Glutamatergic neuron (in vitro differentiated cells): ENCODE measurements at regions not wholly inside any gene's neighbourhood (a gene's known extent, or its start where the extent isn't known, plus 50 kb on each side); places are given as distances from the start of the nearest gene placed in this dataset.

Source experiments
- DNase-seq: peaks from one replicate; pipeline ENCODE4 v3.0.0; 2022
- H3K27ac Mint-ChIP-seq: one replicate; pipeline ENCODE4 v1.8.0; 2020; ENCODE audit warnings: mild to moderate bottlenecking, mixed read lengths, inconsistent platforms; ENCODE audit not compliant: unreplicated experiment
- H3K27me3 Mint-ChIP-seq: one replicate; pipeline ENCODE4 v1.8.0; 2020; ENCODE audit warnings: mild to moderate bottlenecking, moderate library complexity, mixed read lengths, inconsistent platforms; ENCODE audit not compliant: unreplicated experiment
- H3K36me3 Mint-ChIP-seq: one replicate; pipeline ENCODE4 v1.8.0; 2020; ENCODE audit warnings: mild to moderate bottlenecking, mixed read lengths, inconsistent platforms; ENCODE audit not compliant: unreplicated experiment
- H3K4me1 Mint-ChIP-seq: one replicate; pipeline ENCODE4 v1.8.0; 2020; ENCODE audit warnings: mild to moderate bottlenecking, low read depth, mixed read lengths, inconsistent platforms; ENCODE audit not compliant: unreplicated experiment
- H3K4me3 Mint-ChIP-seq: one replicate; pipeline ENCODE4 v1.8.0; 2020; ENCODE audit warnings: mild to moderate bottlenecking, mixed read lengths, inconsistent platforms; ENCODE audit not compliant: unreplicated experiment
- H3K9me3 Mint-ChIP-seq: one replicate; pipeline ENCODE4 v1.8.0; 2020; ENCODE audit warnings: mild to moderate bottlenecking, moderate library complexity, mixed read lengths, inconsistent platforms; ENCODE audit not compliant: unreplicated experiment
- TF ChIP-seq, protein P1 (sequence below): fragments of 200-600 bp; sonication (generic); IDR thresholded peaks from one replicate; pipeline ENCODE4 v1.5.0; 2021; ENCODE audit not compliant: partially characterized antibody, unreplicated experiment

- Mint-ChIP-seq H3K4me3 (no peak overlapping the region), H3K27ac (no peak overlapping the region), H3K36me3 (no peaks in the 10 kb centered on the region), H3K9me3 (no peaks in the 10 kb centered on the region), H3K4me1 (peaks cover 4% of the 10 kb centered on the region), H3K27me3 (no peaks in the 10 kb centered on the region)
- no peak for DNase-seq
- TF ChIP-seq, protein P1, sequence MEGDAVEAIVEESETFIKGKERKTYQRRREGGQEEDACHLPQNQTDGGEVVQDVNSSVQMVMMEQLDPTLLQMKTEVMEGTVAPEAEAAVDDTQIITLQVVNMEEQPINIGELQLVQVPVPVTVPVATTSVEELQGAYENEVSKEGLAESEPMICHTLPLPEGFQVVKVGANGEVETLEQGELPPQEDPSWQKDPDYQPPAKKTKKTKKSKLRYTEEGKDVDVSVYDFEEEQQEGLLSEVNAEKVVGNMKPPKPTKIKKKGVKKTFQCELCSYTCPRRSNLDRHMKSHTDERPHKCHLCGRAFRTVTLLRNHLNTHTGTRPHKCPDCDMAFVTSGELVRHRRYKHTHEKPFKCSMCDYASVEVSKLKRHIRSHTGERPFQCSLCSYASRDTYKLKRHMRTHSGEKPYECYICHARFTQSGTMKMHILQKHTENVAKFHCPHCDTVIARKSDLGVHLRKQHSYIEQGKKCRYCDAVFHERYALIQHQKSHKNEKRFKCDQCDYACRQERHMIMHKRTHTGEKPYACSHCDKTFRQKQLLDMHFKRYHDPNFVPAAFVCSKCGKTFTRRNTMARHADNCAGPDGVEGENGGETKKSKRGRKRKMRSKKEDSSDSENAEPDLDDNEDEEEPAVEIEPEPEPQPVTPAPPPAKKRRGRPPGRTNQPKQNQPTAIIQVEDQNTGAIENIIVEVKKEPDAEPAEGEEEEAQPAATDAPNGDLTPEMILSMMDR = no peak
These were observed 315.9 kb upstream of the ZEB2 start for GRCh38 chr2:144835634-144836350.

DNA sequence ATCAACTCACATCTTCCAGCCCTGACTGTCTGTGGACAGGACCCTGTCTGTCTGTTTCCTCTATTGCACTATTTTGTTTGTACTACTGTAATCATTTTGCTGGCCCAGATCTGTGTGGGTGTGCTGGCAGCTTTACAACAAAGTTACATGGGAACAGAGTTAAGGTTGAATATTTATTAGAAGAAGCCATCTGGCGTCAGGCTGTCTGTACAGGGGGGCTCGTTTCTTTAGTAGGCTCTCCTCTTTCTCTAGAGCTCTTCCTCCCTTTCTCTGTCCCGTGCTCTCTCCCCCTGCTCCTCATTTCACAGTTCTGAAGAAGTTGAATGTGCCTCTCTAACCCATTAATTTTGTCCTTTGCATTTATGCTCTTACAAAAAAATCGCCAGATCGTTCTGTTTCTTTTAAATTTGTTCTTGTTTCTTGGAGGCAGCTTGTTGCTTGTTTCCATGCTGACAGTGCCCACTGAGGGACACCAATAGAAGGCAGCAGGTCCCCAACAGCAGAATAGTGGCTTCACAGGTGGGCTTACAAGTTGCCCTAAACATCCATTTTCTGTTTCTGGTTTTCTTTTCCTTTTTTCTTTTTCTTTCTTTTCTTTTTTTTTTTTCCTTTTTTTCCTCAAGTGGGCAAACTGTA lies 315.2 kb upstream of the ZEB2 start:
- no peak for DNase-seq
- TF ChIP-seq, protein P1 = no peak
- Mint-ChIP-seq H3K4me1 (peaks cover 4% of the 10 kb centered on the region), H3K4me3 (no peak overlapping the region), H3K27me3 (no peaks in the 10 kb centered on the region), H3K27ac (no peak overlapping the region), H3K36me3 (no peaks in the 10 kb centered on the region), H3K9me3 (no peaks in the 10 kb centered on the region)

GRCh38 chr2:144834363-144834762 lies 314.4 kb upstream of the ZEB2 start:
- H3K27ac Mint-ChIP-seq = no peak overlapping the region
- TF ChIP-seq, protein P1 = no peak
- no peak for DNase-seq
- no peak overlapping the region for H3K4me3 Mint-ChIP-seq
- no peaks in the 10 kb centered on the region for H3K36me3 Mint-ChIP-seq
- no peaks in the 10 kb centered on the region for H3K9me3 Mint-ChIP-seq
- H3K27me3 Mint-ChIP-seq = no peaks in the 10 kb centered on the region
- H3K4me1 Mint-ChIP-seq = peaks cover 4% of the 10 kb centered on the region

GRCh38 chr2:144833075-144833637 lies 313.2 kb upstream of the ZEB2 start:
- Mint-ChIP-seq H3K4me1 (peaks cover 4% of the 10 kb centered on the region), H3K9me3 (no peaks in the 10 kb centered on the region), H3K4me3 (no peak overlapping the region), H3K27ac (no peak overlapping the region), H3K36me3 (no peaks in the 10 kb centered on the region), H3K27me3 (no peaks in the 10 kb centered on the region)
- DNase-seq = no peak
- TF ChIP-seq, protein P1 = no peak

GRCh38 chr2:144832048-144832447 lies 312.1 kb upstream of the ZEB2 start:
- Mint-ChIP-seq H3K27ac (no peak overlapping the region), H3K36me3 (no peaks in the 10 kb centered on the region), H3K4me3 (no peak overlapping the region), H3K4me1 (peaks cover 4% of the 10 kb centered on the region), H3K9me3 (no peaks in the 10 kb centered on the region), H3K27me3 (no peaks in the 10 kb centered on the region)
- DNase-seq = no peak
- TF ChIP-seq, protein P1 = no peak
